Fibroblast of skin of back (primary cell): ENCODE measurements at regions not wholly inside any gene's neighbourhood (a gene's known extent, or its start where the extent isn't known, plus 50 kb on each side); places are given as distances from the start of the nearest gene placed in this dataset.

Experiments used
- DNase-seq: peaks from one replicate; pipeline ENCODE4 v3.0.0-alpha.2; 2013

- no peak for DNase-seq
Observed at GRCh38 chr17:72412650-72413076, 291.8 kb downstream of the SOX9 start.

GRCh38 chr17:72413077-72414031 is 292.5 kb downstream of the SOX9 start:
- no peak for DNase-seq

DNA sequence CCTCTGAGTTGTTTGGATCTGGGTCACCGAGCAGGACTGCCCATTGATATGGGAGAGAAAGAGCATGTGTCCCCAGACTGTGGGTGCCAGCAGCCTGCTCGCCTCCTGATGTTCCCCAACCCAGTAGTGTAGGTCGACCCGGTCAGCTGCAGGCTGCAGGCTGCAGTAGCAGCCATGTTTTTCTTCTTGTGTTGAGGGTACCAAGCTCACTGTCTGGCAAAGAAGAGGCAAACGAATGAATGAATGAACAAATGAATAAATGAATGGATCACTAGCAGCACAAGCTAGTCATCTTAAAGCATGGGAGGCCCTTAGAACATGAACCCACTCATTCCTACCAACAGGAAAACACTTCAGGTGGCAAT is 293.2 kb downstream of the SOX9 start:
- no peak for DNase-seq

DNA sequence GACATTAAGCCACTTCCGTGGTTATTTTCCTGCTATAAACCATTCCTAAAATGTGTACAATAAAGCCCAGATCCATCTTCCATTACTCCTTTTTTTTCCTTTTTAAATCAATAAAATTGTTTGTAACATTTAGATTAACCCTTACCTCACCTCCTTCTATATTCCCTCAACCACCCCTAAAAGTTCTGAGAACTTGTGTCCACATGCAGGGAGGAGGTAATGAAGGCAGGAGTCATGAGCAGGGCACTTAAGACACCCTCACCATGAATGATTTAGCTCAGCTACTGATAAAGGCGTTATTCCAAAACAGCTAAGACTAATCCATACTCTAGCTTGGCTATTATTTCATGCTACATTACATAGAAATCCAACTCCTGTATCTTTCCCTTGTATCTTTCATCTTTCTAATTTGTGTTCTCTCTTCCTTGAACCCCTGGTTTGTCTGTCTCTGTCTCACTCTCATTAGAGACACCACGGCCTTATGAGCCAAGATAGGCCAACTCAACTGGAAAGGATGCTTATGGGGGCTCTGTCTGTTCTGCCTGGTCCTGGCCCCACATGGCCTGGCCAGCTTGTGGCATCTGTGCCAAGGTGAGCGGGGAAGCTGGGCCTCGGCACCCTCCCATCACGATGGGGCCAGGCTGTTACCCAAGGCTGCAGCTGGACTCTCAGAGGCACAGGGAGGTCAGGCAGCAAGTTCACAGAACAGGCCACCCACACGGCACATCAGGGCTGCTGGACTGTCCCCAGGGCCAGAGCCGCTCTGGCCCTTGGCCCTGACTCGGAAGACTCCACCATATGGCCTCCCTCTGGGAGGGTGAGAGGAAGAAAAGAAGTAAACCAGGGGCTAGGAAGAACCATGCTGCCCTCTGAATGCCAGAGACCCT is 294.4 kb downstream of the SOX9 start:
- no peak for DNase-seq

DNA sequence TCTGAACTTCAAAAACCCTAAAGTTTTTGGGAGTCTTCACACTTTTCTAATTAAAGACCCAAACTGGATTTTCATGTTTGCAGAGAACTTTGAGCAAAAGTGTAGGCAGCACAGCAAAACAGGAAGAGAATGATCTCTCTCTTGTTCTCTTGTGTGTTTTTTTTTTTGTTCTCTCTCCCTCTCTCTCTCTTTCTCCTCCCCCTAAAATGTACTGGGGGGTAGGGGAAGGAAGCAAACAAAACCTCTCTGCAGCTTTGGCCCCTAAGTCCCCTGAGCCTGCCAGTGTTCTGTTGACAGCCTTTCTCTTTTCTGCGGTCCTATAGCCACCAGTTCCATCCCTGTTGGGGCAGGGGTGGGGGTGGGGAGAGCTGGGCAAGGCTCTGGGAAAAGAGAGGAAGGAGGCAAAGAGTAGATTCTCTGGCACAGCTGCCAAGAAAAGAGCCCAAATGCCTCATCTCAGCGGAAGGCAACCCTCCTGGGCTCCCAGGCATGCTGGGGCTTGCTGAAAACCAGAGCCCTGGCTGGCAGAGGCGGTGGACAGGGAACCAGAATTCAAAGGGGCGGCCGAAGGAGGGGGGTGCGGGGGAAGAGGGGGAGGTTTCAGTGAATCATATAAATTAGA is 295.3 kb downstream of the SOX9 start:
- peak; percentile 44 for DNase-seq

- peak; percentile 18 for DNase-seq
Observed at GRCh38 chr17:72416905-72417304, 296.1 kb downstream of the SOX9 start.

- no peak for DNase-seq
Observed at GRCh38 chr17:72417627-72418026, 296.8 kb downstream of the SOX9 start.

- DNase-seq: no peak
Observed at GRCh38 chr17:72419866-72420774, 299.3 kb downstream of the SOX9 start.

DNA sequence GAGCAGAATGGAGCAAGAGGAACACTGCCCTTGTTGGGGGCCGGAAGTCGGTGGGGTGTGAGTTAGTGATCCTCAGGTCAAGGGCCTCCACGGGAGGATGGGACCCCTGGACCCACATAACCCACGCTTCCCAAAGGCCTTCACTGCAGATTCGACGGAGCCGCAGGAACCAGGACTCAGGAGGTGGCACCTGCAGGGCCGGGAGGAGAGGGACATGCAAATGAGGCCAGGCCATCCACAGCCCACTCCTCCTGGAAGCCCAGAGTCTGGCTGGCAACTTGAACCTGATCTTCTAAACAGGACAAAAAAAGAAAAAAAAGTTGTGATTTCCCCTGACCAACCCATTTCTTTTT is 299.9 kb downstream of the SOX9 start:
- no peak for DNase-seq

GRCh38 chr17:72421128-72422092 is 300.6 kb downstream of the SOX9 start:
- DNase-seq: peak; percentile 93

- DNase-seq: no peak
Observed at GRCh38 chr17:72422204-72422504, 301.3 kb downstream of the SOX9 start.

GRCh38 chr17:72422505-72423285 is 301.9 kb downstream of the SOX9 start:
- DNase-seq: peak; percentile 92

GRCh38 chr17:72423286-72423589 is 302.4 kb downstream of the SOX9 start:
- DNase-seq: no peak

DNA sequence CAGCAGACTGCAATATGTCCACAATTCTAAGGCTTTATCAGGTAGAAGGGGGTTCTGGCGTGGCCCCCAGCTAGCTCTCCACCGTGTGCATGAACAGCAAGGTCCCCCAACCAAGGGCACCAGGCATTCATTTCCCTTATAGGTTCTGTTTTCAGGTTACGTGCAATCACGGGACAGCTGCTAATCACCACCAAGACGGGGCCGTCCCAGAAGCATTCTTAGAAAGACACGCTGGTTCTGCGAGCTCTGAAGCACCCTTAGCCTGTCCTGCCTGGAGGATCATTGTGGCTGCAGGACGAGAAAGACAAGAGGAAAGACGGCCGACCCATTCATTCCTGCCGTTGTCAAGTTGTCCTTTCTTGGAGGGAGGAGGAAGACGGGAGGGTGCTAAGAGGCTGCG is 302.9 kb downstream of the SOX9 start:
- no peak for DNase-seq

GRCh38 chr17:72424505-72425117 is 303.8 kb downstream of the SOX9 start:
- no peak for DNase-seq

DNA sequence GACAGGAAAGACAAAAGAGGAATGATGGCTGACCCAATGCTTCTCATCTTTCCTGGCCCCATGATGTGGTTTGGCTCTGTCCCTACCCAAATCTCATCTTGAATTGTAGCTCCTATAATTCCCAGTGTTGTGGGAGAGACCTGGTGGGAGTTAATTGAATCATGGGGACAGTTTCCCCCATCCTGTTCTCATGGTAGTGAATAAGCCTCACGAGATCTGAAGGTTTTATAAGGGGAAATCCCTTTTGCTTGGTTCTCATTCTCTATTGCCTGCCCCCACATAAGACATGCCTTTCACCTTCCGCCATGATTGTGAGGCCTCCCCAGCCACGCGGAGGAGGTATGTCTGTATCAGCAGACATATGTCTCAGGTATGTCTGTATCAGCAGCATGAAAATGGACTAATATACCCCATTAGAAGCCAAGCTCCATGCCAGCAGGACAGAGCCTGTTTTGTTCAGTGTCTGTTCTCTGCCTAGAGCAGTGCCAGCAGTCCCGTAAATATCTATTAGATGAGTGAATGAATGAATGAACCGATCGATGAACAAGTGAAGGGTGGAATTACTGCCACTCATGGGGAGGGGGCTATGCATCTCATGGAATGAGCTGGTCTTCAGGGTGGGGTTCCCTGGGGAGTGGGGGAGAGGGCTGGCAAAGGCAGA is 304.4 kb downstream of the SOX9 start:
- DNase-seq: no peak

GRCh38 chr17:72425794-72426168 is 305.0 kb downstream of the SOX9 start:
- no peak for DNase-seq

GRCh38 chr17:72426321-72426720 is 305.5 kb downstream of the SOX9 start:
- no peak for DNase-seq
